H9 (cell line): ENCODE measurements at regions not wholly inside any gene's neighbourhood (a gene's known extent, or its start where the extent isn't known, plus 50 kb on each side); places are given as distances from the start of the nearest gene placed in this dataset.

Experiments
- DNase-seq: peaks from one replicate; pipeline ENCODE4 v3.0.0-alpha.2; 2017
- H2AFZ ChIP-seq: one replicate; pipeline ENCODE4 v1.6.1; 2013; ENCODE audit warnings: mild to moderate bottlenecking, low read length, control low read depth, moderate library complexity
- H2AK5ac ChIP-seq: 2 replicates; pipeline ENCODE4 v1.6.1; 2013; ENCODE audit warnings: low read length, control low read depth, mixed read lengths; ENCODE audit not compliant: insufficient read length
- H2BK120ac ChIP-seq: one replicate; pipeline ENCODE4 v1.6.1; 2013; ENCODE audit warnings: low read depth, mild to moderate bottlenecking, low read length, control low read depth, inconsistent platforms; ENCODE audit not compliant: poor library complexity, severe bottlenecking
- H2BK12ac ChIP-seq: 2 replicates; pipeline ENCODE4 v1.6.1; 2013; ENCODE audit warnings: low read length, control low read depth, mixed read lengths, low read depth; ENCODE audit not compliant: insufficient read length
- H2BK15ac ChIP-seq: 2 replicates; pipeline ENCODE4 v1.6.1; 2013; ENCODE audit warnings: low read depth, low read length, control low read depth
- H2BK20ac ChIP-seq: one replicate; pipeline ENCODE4 v1.6.1; 2013; ENCODE audit warnings: low read depth, mild to moderate bottlenecking, low read length, control low read depth, inconsistent platforms; ENCODE audit not compliant: poor library complexity, severe bottlenecking
- H2BK5ac ChIP-seq: 2 replicates; pipeline ENCODE4 v1.6.1; 2013; ENCODE audit warnings: low read length, control low read depth, mixed read lengths; ENCODE audit not compliant: insufficient read length
- H3K14ac ChIP-seq: 2 replicates; pipeline ENCODE4 v1.6.1; 2013; ENCODE audit warnings: low read length, control low read depth; ENCODE audit not compliant: insufficient read depth
- H3K18ac ChIP-seq: 2 replicates; pipeline ENCODE4 v1.6.1; 2013; ENCODE audit warnings: low read depth, mild to moderate bottlenecking, mixed read lengths, low read length, control low read depth; ENCODE audit not compliant: insufficient read length
- H3K23ac ChIP-seq: 2 replicates; pipeline ENCODE4 v1.6.1; 2013; ENCODE audit warnings: low read length, control low read depth, mixed read lengths, low read depth; ENCODE audit not compliant: insufficient read length
- H3K23me2 ChIP-seq: 2 replicates; pipeline ENCODE4 v1.6.1; 2013; ENCODE audit warnings: low read depth, mild to moderate bottlenecking, mixed read lengths, low read length, control low read depth; ENCODE audit not compliant: insufficient read length, poor library complexity, severe bottlenecking
- H3K27ac ChIP-seq: 2 replicates; pipeline ENCODE4 v1.5.1; 2013; ENCODE audit warnings: low read length, control low read depth, mixed read lengths, low read depth; ENCODE audit not compliant: insufficient read length
- H3K27me3 ChIP-seq: 2 replicates; pipeline ENCODE4 v1.6.1; 2013; ENCODE audit warnings: low read length, control low read depth, inconsistent platforms; ENCODE audit not compliant: insufficient read depth
- H3K4ac ChIP-seq: 2 replicates; pipeline ENCODE4 v1.6.1; 2013; ENCODE audit warnings: low read depth, mild to moderate bottlenecking, control low read depth, inconsistent platforms, low read length, moderate library complexity
- H3K4me1 ChIP-seq: 2 replicates; pipeline ENCODE4 v1.6.1; 2013; ENCODE audit warnings: low read length, control low read depth, inconsistent platforms; ENCODE audit not compliant: insufficient read depth
- H3K4me2 ChIP-seq: 2 replicates; pipeline ENCODE4 v1.6.1; 2013; ENCODE audit warnings: low read length, control low read depth, mixed read lengths; ENCODE audit not compliant: insufficient read length, insufficient read depth
- H3K56ac ChIP-seq: 2 replicates; pipeline ENCODE4 v1.6.1; 2013; ENCODE audit warnings: low read depth, mild to moderate bottlenecking, mixed read lengths, low read length, control low read depth; ENCODE audit not compliant: insufficient read length
- H3K79me1 ChIP-seq: 2 replicates; pipeline ENCODE4 v1.6.1; 2013; ENCODE audit warnings: low read depth, mild to moderate bottlenecking, moderate library complexity, low read length, control low read depth, inconsistent platforms; ENCODE audit not compliant: insufficient read depth, poor library complexity, severe bottlenecking
- H3K79me2 ChIP-seq: 2 replicates; pipeline ENCODE4 v1.6.1; 2013; ENCODE audit warnings: low read length, control low read depth, inconsistent platforms; ENCODE audit not compliant: insufficient read depth
- H3K9ac ChIP-seq: 2 replicates; pipeline ENCODE4 v1.6.1; 2013; ENCODE audit warnings: low read length, control low read depth, mixed read lengths; ENCODE audit not compliant: insufficient read length; ENCODE audit errors: extremely low read depth
- H3K9me3 ChIP-seq: one replicate; pipeline ENCODE4 v1.6.1; 2013; ENCODE audit warnings: low read depth, low read length, inconsistent platforms; ENCODE audit not compliant: control insufficient read depth
- H3T11ph ChIP-seq: one replicate; pipeline ENCODE4 v1.6.1; 2013; ENCODE audit warnings: mild to moderate bottlenecking, low read length, control low read depth, inconsistent platforms
- H4K20me1 ChIP-seq: one replicate; pipeline ENCODE4 v1.6.1; 2013; ENCODE audit not compliant: control insufficient read depth, insufficient read length, insufficient read depth
- H4K5ac ChIP-seq: 2 replicates; pipeline ENCODE4 v1.6.1; 2013; ENCODE audit warnings: low read depth, mild to moderate bottlenecking, mixed read lengths, low read length, control low read depth; ENCODE audit not compliant: insufficient read length
- H4K8ac ChIP-seq: replicated peaks from 2 replicates; pipeline ENCODE4 v1.6.1; 2013; ENCODE audit warnings: low read length, control low read depth, mixed read lengths, low read depth; ENCODE audit not compliant: insufficient read length
- H4K91ac ChIP-seq: 2 replicates; pipeline ENCODE4 v1.6.1; 2013; ENCODE audit warnings: low read depth, mild to moderate bottlenecking, moderate library complexity, mixed read lengths, low read length, control low read depth; ENCODE audit not compliant: insufficient read length
- H3K27ac Mint-ChIP-seq, 3 experiments: 2 replicates in 2 of 3; 3 replicates in 1 of 3; pipeline ENCODE4 v1.8.0; 2020 to 2021; ENCODE audit warnings: mixed read lengths in 3 of 3, mild to moderate bottlenecking in 1 of 3, moderate library complexity in 1 of 3
- H3K27me3 Mint-ChIP-seq: 2 replicates; pipeline ENCODE4 v1.8.0; 2021; ENCODE audit warnings: low read depth, mild to moderate bottlenecking, moderate library complexity, mixed read lengths
- H3K36me3 Mint-ChIP-seq, 3 experiments: 2 replicates in 2 of 3; 3 replicates in 1 of 3; pipeline ENCODE4 v1.8.0; 2020 to 2021; ENCODE audit warnings: low read depth in 3 of 3, mixed read lengths in 3 of 3; ENCODE audit not compliant: insufficient read depth in 1 of 3
- H3K4me1 Mint-ChIP-seq, 2 experiments: 2 replicates each; pipeline ENCODE4 v1.8.0; 2020; ENCODE audit warnings: mixed read lengths in 2 of 2
- H3K4me3 Mint-ChIP-seq, 2 experiments: 2 replicates in 1 of 2; 3 replicates in 1 of 2; pipeline ENCODE4 v1.8.0; 2020 to 2021; ENCODE audit warnings: mild to moderate bottlenecking in 2 of 2, mixed read lengths in 2 of 2, moderate library complexity in 1 of 2
- H3K9me3 Mint-ChIP-seq, 2 experiments: 2 replicates in 1 of 2; 3 replicates in 1 of 2; pipeline ENCODE4 v1.8.0; 2020; ENCODE audit warnings: mild to moderate bottlenecking in 2 of 2, mixed read lengths in 2 of 2, moderate library complexity in 1 of 2
- CTCF ChIP-seq: fragments of 200-600 bp; sonication (generic); conservative IDR thresholded peaks from 3 replicates; pipeline ENCODE4 v1.8.0; 2021; ENCODE audit warnings: antibody characterized with exemption, mild to moderate bottlenecking
- WGBS: extraction: QIAGEN DNeasy Blood & Tissue Kit; methylation state at CpG from one replicate; pipeline ENCODE4 v1.1.7; 2013; ENCODE audit warnings: missing lambda C conversion rate, low lambda C conversion rate, mixed read lengths; ENCODE audit not compliant: insufficient read length; ENCODE audit errors: extremely low coverage; 5-methylcytosine and 5-hydroxymethylcytosine counted together

GRCh38 chr7:101754424-101755159 lies 62.8 kb upstream of the CUX1 start:
- Histone ChIP-seq H3K23me2 (no peaks in the 10 kb centered on the region), H3K9me3 (no peaks in the 10 kb centered on the region), H3K9ac (no peak overlapping the region), H3K27me3 (no peaks in the 10 kb centered on the region), H2BK15ac (no peak overlapping the region), H2BK120ac (no peak overlapping the region), H3K56ac (no peak overlapping the region), H4K8ac (no peak overlapping the region), H3K14ac (no peak overlapping the region), H3T11ph (no peak overlapping the region), H2AFZ (no peak overlapping the region), H2AK5ac (no peak overlapping the region), H3K27ac (no peak overlapping the region), H3K4me2 (no peak overlapping the region), H3K18ac (no peak overlapping the region), H3K79me1 (no peaks in the 10 kb centered on the region), H2BK5ac (no peak overlapping the region), H2BK20ac (no peak overlapping the region), H2BK12ac (no peak overlapping the region), H3K4ac (no peak overlapping the region), H4K20me1 (no peaks in the 10 kb centered on the region), H4K91ac (no peak overlapping the region), H3K79me2 (no peaks in the 10 kb centered on the region), H4K5ac (no peak overlapping the region), H3K23ac (no peak overlapping the region), H3K4me1 (no peaks in the 10 kb centered on the region)
- no peaks in the 10 kb centered on the region for H3K36me3 Mint-ChIP-seq
- peaks cover 1% of the 10 kb centered on the region for H3K27me3 Mint-ChIP-seq
- no CpG with 5 or more reads among the region's 22 CpGs for WGBS
- no peaks in the 10 kb centered on the region for H3K9me3 Mint-ChIP-seq
- H3K4me1 Mint-ChIP-seq, result peaks cover 0 to 5% of the 10 kb centered on the region in 2 experiments; a peak in 1 of 4 replicates
- no peak for TF ChIP-seq CTCF
- H3K27ac Mint-ChIP-seq, result no peak overlapping the region
- DNase-seq, result no peak
- no peak overlapping the region for H3K4me3 Mint-ChIP-seq
